ENCODE measurements at regions not wholly inside any gene's neighbourhood (a gene's known extent, or its start where the extent isn't known, plus 50 kb on each side); places are given as distances from the start of the nearest gene placed in this dataset.

DNA sequence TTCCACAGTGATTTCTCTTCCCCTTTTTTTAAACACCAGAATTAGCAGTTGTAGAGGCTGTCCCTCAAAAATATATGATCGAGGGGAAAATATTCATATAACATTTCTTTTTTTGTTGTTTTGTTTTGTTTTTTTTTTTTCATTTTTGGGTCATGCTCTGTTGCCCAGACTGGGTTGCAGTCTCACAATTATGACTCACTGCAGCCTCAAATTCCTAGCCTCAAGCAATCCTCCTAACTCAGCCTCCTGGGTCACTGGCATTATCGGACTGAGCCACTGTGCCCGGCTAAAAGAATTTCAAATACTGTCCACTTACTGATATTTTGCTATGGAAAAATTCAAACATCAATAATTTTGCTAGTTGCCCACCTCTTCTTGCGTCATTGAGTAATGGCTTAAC is 134.0 kb downstream of the HFE start:
- Histone ChIP-seq H2AFZ (ENCODE audit: low read depth, low read length, severe bottlenecking) (no peak overlapping the region), H3K9me2 (replicated peaks; ENCODE audit: insufficient read depth, low read length) (no peaks in the 10 kb centered on the region), H4K20me1 (ENCODE audit: low read depth, low read length) (no peaks in the 10 kb centered on the region), H3K36me3 (ENCODE audit: low read length) (no peaks in the 10 kb centered on the region), H3K9ac (ENCODE audit: low read length) (no peak overlapping the region), H3K27me3 (ENCODE audit: low read length) (no peaks in the 10 kb centered on the region; the same call in 1 of the 2 replicates), H3K79me2 (ENCODE audit: insufficient read depth, low read length) (no peaks in the 10 kb centered on the region), H3K9me3 (ENCODE audit: insufficient read depth, low read length) (no peaks in the 10 kb centered on the region), H3F3A (ENCODE audit: insufficient read depth) (peaks cover 38% of the 10 kb centered on the region), H3K27ac (ENCODE audit: low read depth, low read length) (no peak overlapping the region), H3K4me3 (ENCODE audit: insufficient read depth, low read length, poor library complexity, severe bottlenecking) (no peak overlapping the region), H3K4me2 (ENCODE audit: low read depth, low read length, poor library complexity, severe bottlenecking) (no peak overlapping the region)
- TF ChIP-seq EZH2phosphoT487 (conservative IDR thresholded peaks at IDR 0.05; ENCODE audit: low read length) (no peak), CTCF (IDR thresholded peaks at IDR 0.05; ENCODE audit: insufficient read depth, low read length, poor library complexity, severe bottlenecking) (no peak)

GRCh38 chr6:26222571-26222970 is 135.3 kb downstream of the HFE start:
- no peaks in the 10 kb centered on the region for H4K20me1 ChIP-seq (ENCODE audit: low read depth, low read length)
- H3K4me2 ChIP-seq (ENCODE audit: low read depth, low read length, poor library complexity, severe bottlenecking) = peak overlapping the region; percentile 1
- no peaks in the 10 kb centered on the region for H3K79me2 ChIP-seq (ENCODE audit: insufficient read depth, low read length)
- H3K36me3 ChIP-seq (ENCODE audit: low read length) = no peaks in the 10 kb centered on the region
- no peaks in the 10 kb centered on the region for H3K9me2 ChIP-seq (replicated peaks; ENCODE audit: insufficient read depth, low read length)
- TF ChIP-seq CTCF (IDR thresholded peaks at IDR 0.05; ENCODE audit: insufficient read depth, low read length, poor library complexity, severe bottlenecking) = no peak
- TF ChIP-seq EZH2phosphoT487 (conservative IDR thresholded peaks at IDR 0.05; ENCODE audit: low read length) = no peak
- H2AFZ ChIP-seq (ENCODE audit: low read depth, low read length, severe bottlenecking) = no peak overlapping the region
- no peak overlapping the region for H3K9ac ChIP-seq (ENCODE audit: low read length)
- H3K27ac ChIP-seq (ENCODE audit: low read depth, low read length) = no peak overlapping the region
- H3K9me3 ChIP-seq (ENCODE audit: insufficient read depth, low read length) = no peaks in the 10 kb centered on the region
- H3F3A ChIP-seq (ENCODE audit: insufficient read depth) = peaks cover 26% of the 10 kb centered on the region
- H3K27me3 ChIP-seq (ENCODE audit: low read length) = no peaks in the 10 kb centered on the region; the same call in 1 of the 2 replicates
- H3K4me3 ChIP-seq (ENCODE audit: insufficient read depth, low read length, poor library complexity, severe bottlenecking) = no peak overlapping the region

- Histone ChIP-seq H3K9me3 (ENCODE audit: insufficient read depth, low read length) (no peaks in the 10 kb centered on the region), H3K36me3 (ENCODE audit: low read length) (no peaks in the 10 kb centered on the region), H3K4me3 (ENCODE audit: insufficient read depth, low read length, poor library complexity, severe bottlenecking) (no peak overlapping the region), H3K79me2 (ENCODE audit: insufficient read depth, low read length) (no peaks in the 10 kb centered on the region), H3K9me2 (replicated peaks; ENCODE audit: insufficient read depth, low read length) (no peaks in the 10 kb centered on the region), H3F3A (ENCODE audit: insufficient read depth) (peaks cover 20% of the 10 kb centered on the region), H3K4me2 (ENCODE audit: low read depth, low read length, poor library complexity, severe bottlenecking) (peak overlapping the region; percentile 4), H3K9ac (ENCODE audit: low read length) (no peak overlapping the region), H2AFZ (ENCODE audit: low read depth, low read length, severe bottlenecking) (no peak overlapping the region), H3K27ac (ENCODE audit: low read depth, low read length) (no peak overlapping the region), H4K20me1 (ENCODE audit: low read depth, low read length) (no peaks in the 10 kb centered on the region), H3K27me3 (ENCODE audit: low read length) (no peaks in the 10 kb centered on the region; the same call in 1 of the 2 replicates)
- no peak for TF ChIP-seq EZH2phosphoT487 (conservative IDR thresholded peaks at IDR 0.05; ENCODE audit: low read length)
- TF ChIP-seq CTCF (IDR thresholded peaks at IDR 0.05; ENCODE audit: insufficient read depth, low read length, poor library complexity, severe bottlenecking) = no peak
These were observed 136.0 kb downstream of the HFE start for GRCh38 chr6:26223228-26223627.

All from SU-DHL-6 (cell line).